ENCODE measurements at regions not wholly inside any gene's neighbourhood (a gene's known extent, or its start where the extent isn't known, plus 50 kb on each side); places are given as distances from the start of the nearest gene placed in this dataset.

GRCh38 chr13:90552702-90553101, 794.8 kb upstream of the MIR17HG start:
- TF ChIP-seq CTCF (IDR thresholded peaks at IDR 0.05) = no peak
- no peak for TF ChIP-seq POLR2A (IDR thresholded peaks at IDR 0.05)
- no peak for TF ChIP-seq POLR2AphosphoS5 (IDR thresholded peaks at IDR 0.05)
- no peak for TF ChIP-seq EP300 (IDR thresholded peaks at IDR 0.05; ENCODE audit: low read depth)
